ENCODE measurements at regions not wholly inside any gene's neighbourhood (a gene's known extent, or its start where the extent isn't known, plus 50 kb on each side); places are given as distances from the start of the nearest gene placed in this dataset.

- no peak for TF ChIP-seq CTCF (IDR thresholded peaks at IDR 0.05; ENCODE audit: borderline replicate concordance, extremely low read depth, low read length, poor library complexity, severe bottlenecking)
- TF ChIP-seq EZH2 (IDR thresholded peaks at IDR 0.05; ENCODE audit: borderline replicate concordance, low read depth, low read length, severe bottlenecking): no peak
Measured at GRCh38 chr18:28560331-28560730, 383.4 kb upstream of the CDH2 start.
